ENCODE measurements at regions not wholly inside any gene's neighbourhood (a gene's known extent, or its start where the extent isn't known, plus 50 kb on each side); places are given as distances from the start of the nearest gene placed in this dataset.

DNA sequence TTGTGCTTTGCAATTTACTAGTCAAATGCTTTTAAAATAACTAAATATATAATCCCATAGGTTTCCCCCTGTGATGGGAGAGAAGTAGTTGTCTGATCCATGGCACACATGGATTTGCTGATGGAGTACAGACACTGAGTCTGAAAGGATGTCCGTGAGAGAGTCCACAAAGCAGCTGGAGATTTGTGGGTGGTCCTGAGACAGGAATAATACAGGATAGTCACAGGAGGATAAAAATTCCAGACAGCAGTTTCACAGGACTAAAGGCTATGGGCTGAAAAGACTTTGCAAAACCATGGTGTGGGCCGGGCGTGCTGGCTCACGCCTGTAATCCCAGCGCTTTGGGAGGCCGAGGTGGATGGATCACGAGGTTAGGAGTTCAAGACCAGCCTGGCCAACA, 58.7 kb upstream of the ZFR start:
- no peak for DNase-seq

DNA sequence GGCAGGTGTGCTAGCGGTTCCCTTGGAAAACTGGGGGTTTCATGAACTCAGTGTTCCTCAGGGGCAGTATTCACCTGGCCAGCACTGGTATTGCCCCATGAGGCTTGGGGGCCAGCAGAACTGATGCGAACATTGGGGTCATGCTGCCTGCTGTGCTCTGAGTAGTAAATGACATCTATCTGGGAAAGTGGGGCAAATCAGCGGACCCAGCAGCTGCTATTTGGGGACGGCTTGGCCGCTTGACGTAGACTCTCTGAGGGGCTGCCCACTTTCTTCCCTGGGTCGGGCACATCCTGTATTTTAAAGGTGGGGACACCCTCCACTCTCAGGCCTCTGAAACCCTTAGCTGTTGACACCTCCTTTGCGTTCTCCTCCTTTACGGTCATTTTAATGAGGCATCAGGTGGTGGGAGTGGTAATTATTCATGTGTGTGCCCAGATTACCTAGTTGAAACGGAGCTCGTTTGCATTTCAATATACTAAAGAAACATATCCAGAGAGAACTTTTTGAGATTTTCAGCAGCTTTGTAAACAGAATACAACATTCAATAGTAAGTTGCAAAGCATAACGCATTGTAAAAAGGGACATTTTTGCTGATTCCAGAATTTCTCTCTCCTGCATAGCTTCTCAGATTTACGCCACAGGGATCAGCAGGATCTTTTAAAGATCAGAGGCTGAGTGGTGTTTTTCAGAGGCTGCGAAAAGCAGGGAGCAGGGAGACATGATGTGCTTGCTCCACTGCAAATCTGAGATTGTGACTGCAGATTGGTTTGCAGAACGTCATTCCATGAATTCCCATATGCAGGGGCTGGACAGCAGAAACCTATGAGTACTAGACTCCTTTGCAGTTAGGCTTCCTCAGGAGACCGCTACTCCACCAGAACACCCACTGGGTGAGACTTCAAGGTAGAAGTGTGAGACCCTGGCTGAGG, 56.8 kb upstream of the ZFR start:
- DNase-seq = no peak

- DNase-seq = no peak
Measured at GRCh38 chr5:32500181-32500580, 55.6 kb upstream of the ZFR start.

DNA sequence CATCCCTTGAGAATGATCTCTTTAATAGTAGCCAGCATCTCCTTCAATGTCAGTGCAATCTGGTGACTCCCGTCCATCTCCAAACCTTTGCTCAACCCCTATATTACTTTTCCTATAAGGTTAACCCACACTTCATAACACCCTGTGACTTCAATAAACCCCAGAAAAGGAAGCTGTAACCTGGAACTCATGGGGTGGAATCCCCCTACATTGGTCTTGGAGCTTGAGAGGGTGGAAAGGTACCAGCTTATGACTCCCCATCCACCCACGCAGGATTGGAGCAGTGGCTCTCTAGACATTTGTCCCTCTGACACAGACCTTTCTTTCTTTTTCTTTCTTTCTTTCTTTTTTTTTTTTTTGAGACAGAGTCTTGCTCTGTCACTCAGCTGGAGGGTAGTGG, 54.7 kb upstream of the ZFR start:
- DNase-seq = no peak

DNA sequence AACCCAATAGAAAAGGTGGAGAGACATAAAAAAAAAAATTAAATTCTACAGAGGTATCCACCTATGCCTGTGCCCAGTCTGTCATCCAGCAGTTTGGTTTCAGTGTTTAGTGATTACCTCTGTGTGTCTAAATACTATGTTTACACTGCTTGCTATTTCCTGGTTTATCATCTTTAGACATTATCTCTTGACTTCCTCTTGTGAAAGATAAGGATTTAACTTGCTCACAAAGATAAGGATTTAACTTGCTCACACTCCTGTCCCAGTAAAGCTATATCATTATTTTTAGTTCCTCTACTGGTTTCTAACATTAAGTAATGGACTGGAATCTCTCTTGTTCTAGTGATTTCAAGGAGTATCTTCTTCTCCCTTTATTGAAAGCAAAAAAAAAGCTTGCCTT, 53.9 kb upstream of the ZFR start:
- DNase-seq = no peak

DNA sequence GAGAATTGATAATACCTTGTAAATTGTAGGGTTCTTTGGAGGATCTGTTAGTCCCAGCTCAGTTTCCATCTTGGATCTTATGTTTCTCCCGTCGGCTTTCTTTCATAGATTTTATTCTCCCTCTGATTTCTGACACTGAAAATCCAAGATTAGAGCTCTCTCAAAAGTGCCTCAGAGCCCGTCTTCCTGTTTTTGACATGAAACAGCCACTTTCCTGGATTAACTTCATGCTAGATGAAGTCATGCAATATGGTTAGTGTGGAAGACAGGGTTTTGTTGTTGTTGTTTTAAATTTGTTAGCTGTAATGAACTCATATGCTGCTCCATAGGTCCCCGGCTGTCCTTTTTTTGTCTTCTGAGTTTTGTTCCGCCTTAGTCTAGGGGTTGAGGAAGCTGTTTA, 51.6 kb upstream of the ZFR start:
- DNase-seq = no peak

DNA sequence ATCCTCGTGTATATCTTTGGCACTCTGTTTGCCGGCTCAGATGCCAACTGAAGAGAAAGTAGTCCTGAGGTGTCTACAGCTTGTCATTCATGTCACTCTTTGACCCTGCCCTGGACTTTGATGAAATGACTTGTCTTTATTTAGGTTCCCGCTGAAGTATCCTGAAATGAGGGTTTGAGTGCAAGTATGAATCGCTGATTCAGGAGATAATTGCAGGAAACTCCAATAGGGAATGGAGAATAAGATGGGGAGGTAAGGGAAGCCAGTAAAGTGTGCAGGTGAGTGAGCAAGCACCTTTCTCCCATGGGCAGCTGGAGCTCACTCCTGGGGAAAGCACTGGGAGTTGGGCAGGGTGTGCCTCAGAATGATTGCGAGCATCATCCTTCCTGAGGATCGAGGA, 50.3 kb upstream of the ZFR start:
- DNase-seq = no peak
